ENCODE measurements at regions not wholly inside any gene's neighbourhood (a gene's known extent, or its start where the extent isn't known, plus 50 kb on each side); places are given as distances from the start of the nearest gene placed in this dataset.

- TF ChIP-seq POLR2A (IDR thresholded peaks at IDR 0.05) = no peak
- TF ChIP-seq CTCF (IDR thresholded peaks at IDR 0.05) = no peak
Observed at GRCh38 chr3:5331567-5332269, 144.2 kb downstream of the EDEM1 start.

All from testis (tissue), 2 donors.